OCI-LY1 (cell line): ENCODE measurements at regions not wholly inside any gene's neighbourhood (a gene's known extent, or its start where the extent isn't known, plus 50 kb on each side); places are given as distances from the start of the nearest gene placed in this dataset.

Experiments used
- EZH2 ChIP-seq: fragments of 200-600 bp; sonication (generic), shearing (Covaris generic); IDR thresholded peaks from 2 replicates; pipeline ENCODE4 v1.8.0; 2017; ENCODE audit warnings: borderline replicate concordance, mixed run types, mild to moderate bottlenecking, antibody characterized with exemption, low read length, moderate library complexity, mixed read lengths
- TF ChIP-seq, protein P1 (sequence below): fragments of 200-600 bp; sonication (generic), shearing (Covaris generic); IDR thresholded peaks from 2 replicates; pipeline ENCODE4 v1.5.1; 2017; ENCODE audit warnings: mild to moderate bottlenecking, antibody characterized with exemption, low read length, moderate library complexity, mixed read lengths

DNA sequence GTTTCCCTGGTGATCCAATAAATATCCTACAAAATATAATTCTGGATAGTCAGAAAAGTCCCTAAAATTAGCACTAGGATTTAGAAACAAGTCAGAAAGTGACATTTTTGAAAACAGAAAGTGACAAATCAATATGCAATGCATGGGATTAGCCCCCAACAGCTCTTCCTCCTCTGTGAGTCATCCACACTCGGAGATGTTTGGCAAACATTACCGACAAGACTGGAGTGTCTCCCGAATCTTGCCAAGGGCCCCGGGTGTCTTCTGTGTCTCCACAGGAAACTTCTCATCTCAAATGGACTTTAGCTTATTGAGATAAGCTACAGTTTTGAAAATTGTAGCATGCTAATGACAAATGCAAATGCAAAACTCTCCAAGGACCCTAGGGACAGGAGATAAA lies 398.9 kb upstream of the CCDC196 start:
- TF ChIP-seq, protein P1, sequence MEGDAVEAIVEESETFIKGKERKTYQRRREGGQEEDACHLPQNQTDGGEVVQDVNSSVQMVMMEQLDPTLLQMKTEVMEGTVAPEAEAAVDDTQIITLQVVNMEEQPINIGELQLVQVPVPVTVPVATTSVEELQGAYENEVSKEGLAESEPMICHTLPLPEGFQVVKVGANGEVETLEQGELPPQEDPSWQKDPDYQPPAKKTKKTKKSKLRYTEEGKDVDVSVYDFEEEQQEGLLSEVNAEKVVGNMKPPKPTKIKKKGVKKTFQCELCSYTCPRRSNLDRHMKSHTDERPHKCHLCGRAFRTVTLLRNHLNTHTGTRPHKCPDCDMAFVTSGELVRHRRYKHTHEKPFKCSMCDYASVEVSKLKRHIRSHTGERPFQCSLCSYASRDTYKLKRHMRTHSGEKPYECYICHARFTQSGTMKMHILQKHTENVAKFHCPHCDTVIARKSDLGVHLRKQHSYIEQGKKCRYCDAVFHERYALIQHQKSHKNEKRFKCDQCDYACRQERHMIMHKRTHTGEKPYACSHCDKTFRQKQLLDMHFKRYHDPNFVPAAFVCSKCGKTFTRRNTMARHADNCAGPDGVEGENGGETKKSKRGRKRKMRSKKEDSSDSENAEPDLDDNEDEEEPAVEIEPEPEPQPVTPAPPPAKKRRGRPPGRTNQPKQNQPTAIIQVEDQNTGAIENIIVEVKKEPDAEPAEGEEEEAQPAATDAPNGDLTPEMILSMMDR: no peak
- TF ChIP-seq EZH2: no peak
